Transverse colon (tissue), 4 donors: ENCODE measurements at regions not wholly inside any gene's neighbourhood (a gene's known extent, or its start where the extent isn't known, plus 50 kb on each side); places are given as distances from the start of the nearest gene placed in this dataset.

Experiments
- DNase-seq: peaks from one replicate; pipeline ENCODE4 v3.0.0-alpha.2; 2019
- H3K27ac ChIP-seq, 4 donors: fragments of 200-600 bp; sonication (generic); 2 replicates each; pipeline ENCODE4 v1.5.1; 2016 to 2018; ENCODE audit warnings: inconsistent platforms in 4 of 4
- H3K27me3 ChIP-seq: fragments of 200-600 bp; sonication (generic); 2 replicates; pipeline ENCODE4 v1.5.1; 2017; ENCODE audit warnings: inconsistent platforms
- H3K36me3 ChIP-seq, 4 donors: fragments of 200-600 bp; sonication (generic); 2 replicates each; pipeline ENCODE4 v1.5.1; 2017 to 2019; ENCODE audit warnings: inconsistent platforms in 4 of 4
- H3K4me1 ChIP-seq, 4 donors: fragments of 200-600 bp; sonication (generic); 2 replicates each; pipeline ENCODE4 v1.5.1; 2017 to 2020; ENCODE audit warnings: inconsistent platforms in 4 of 4
- H3K4me3 ChIP-seq, 4 donors: fragments of 200-600 bp; sonication (generic); 1 replicate in 1 of 4; 2 replicates in 3 of 4; pipeline versions ENCODE4 v1.5.1 to v1.6.1; 2017 to 2019; ENCODE audit warnings: inconsistent platforms in 4 of 4
- H3K9me3 ChIP-seq, 2 donors: fragments of 200-600 bp; sonication (generic); 2 replicates each; pipeline ENCODE4 v1.5.1; 2017 to 2019; ENCODE audit warnings: inconsistent platforms in 2 of 2
- CTCF ChIP-seq, 5 experiments: fragments of 200-600 bp in 3 of 5; fragments of 450-650 bp in 2 of 5; sonication (generic) in 3 of 5; IDR thresholded peaks; 1 replicate in 2 of 5; 2 replicates in 3 of 5; pipeline ENCODE4 v1.5.1; 2016 to 2017; ENCODE audit warnings: antibody characterized with exemption in 5 of 5, inconsistent platforms in 3 of 5, mild to moderate bottlenecking in 2 of 5, moderate library complexity in 1 of 5
- EP300 ChIP-seq: sonication (generic); formaldehyde crosslinking; IDR thresholded peaks from one replicate; pipeline ENCODE4 v1.6.1; 2017; ENCODE audit warnings: antibody characterized with exemption, low read depth
- POLR2A ChIP-seq: fragments of 450-650 bp; IDR thresholded peaks from one replicate; pipeline ENCODE4 v1.6.1; 2016; ENCODE audit warnings: antibody characterized with exemption, mild to moderate bottlenecking, moderate library complexity
- POLR2AphosphoS5 ChIP-seq, 3 donors: sonication (generic); formaldehyde crosslinking; IDR thresholded peaks; one replicate each; pipeline ENCODE4 v1.6.1; 2016; ENCODE audit warnings: antibody characterized with exemption in 3 of 3
- WGBS, 2 donors: methylation state at CpG; one replicate each; pipeline ENCODE4 v1.1.5; 2018; ENCODE audit warnings: low coverage in 1 of 2; 5-methylcytosine and 5-hydroxymethylcytosine counted together
- in situ Hi-C, 4 donors: fragments of 200-750 bp; cut with MboI; loops; one replicate each; pipeline versions ENCODE4 v1.15.0 to v1.15.1; 2017; ENCODE audit warnings: low sequenced_read_pairs in 3 of 4, low pct_ligation_motif_present in 1 of 4, low pct_unique_long_range_greater_than_20kb in 1 of 4
- intact Hi-C: fragments of 100-400 bp; cut with DNase I; formaldehyde crosslinking; loops from one replicate; pipeline ENCODE4 v1.15.1; 2023; ENCODE audit warnings: low total_unique reads

GRCh38 chr9:4424891-4425290 is 65.4 kb upstream of the SLC1A1 start:
- no peaks in the 10 kb centered on the region for H3K9me3 ChIP-seq
- in situ Hi-C loops (no loop called here), intact Hi-C loops (no loop called here)
- no peaks in the 10 kb centered on the region for H3K36me3 ChIP-seq
- no peaks in the 10 kb centered on the region for H3K27me3 ChIP-seq
- WGBS, 2 donors: 63 to 64% methylated on average over 3 to 4 of the region's 4 CpGs
- no peak for TF ChIP-seq EP300
- no peak for TF ChIP-seq CTCF (IDR thresholded peaks at IDR 0.05)
- no peak for TF ChIP-seq POLR2AphosphoS5 (IDR thresholded peaks at IDR 0.05)
- no peak for TF ChIP-seq POLR2A
- H3K27ac ChIP-seq: no peak overlapping the region
- no peak for DNase-seq
- no peaks in the 10 kb centered on the region for H3K4me1 ChIP-seq
- H3K4me3 ChIP-seq: no peak overlapping the region

GRCh38 chr9:4424038-4424437 is 66.2 kb upstream of the SLC1A1 start:
- intact Hi-C loops (no loop called here), in situ Hi-C loops (no loop called here)
- DNase-seq: no peak
- Histone ChIP-seq H3K4me1 (no peaks in the 10 kb centered on the region), H3K4me3 (no peak overlapping the region), H3K9me3 (no peaks in the 10 kb centered on the region), H3K36me3 (no peaks in the 10 kb centered on the region), H3K27ac (no peak overlapping the region), H3K27me3 (no peaks in the 10 kb centered on the region)
- TF ChIP-seq EP300 (no peak), POLR2AphosphoS5 (IDR thresholded peaks at IDR 0.05) (no peak), CTCF (IDR thresholded peaks at IDR 0.05) (no peak), POLR2A (no peak)
- 82 to 90% methylated on average over 1 of the region's 1 CpG for WGBS, 2 donors

GRCh38 chr9:4423207-4423610 is 67.1 kb upstream of the SLC1A1 start:
- 90 to 100% methylated on average over 1 to 4 of the region's 4 CpGs for WGBS, 2 donors
- H3K36me3 ChIP-seq: no peaks in the 10 kb centered on the region
- intact Hi-C loops (no loop called here), in situ Hi-C loops (no loop called here)
- H3K27ac ChIP-seq: no peak overlapping the region
- H3K27me3 ChIP-seq: no peaks in the 10 kb centered on the region
- no peak for DNase-seq
- H3K4me3 ChIP-seq: no peak overlapping the region
- no peaks in the 10 kb centered on the region for H3K4me1 ChIP-seq
- no peak for TF ChIP-seq POLR2AphosphoS5 (IDR thresholded peaks at IDR 0.05)
- no peak for TF ChIP-seq EP300
- TF ChIP-seq POLR2A: no peak
- TF ChIP-seq CTCF (IDR thresholded peaks at IDR 0.05): no peak
- H3K9me3 ChIP-seq: no peaks in the 10 kb centered on the region

- Histone ChIP-seq H3K27me3 (no peaks in the 10 kb centered on the region), H3K36me3 (no peaks in the 10 kb centered on the region), H3K4me3 (no peak overlapping the region), H3K4me1 (no peaks in the 10 kb centered on the region), H3K27ac (no peak overlapping the region), H3K9me3 (no peaks in the 10 kb centered on the region)
- TF ChIP-seq CTCF (IDR thresholded peaks at IDR 0.05): no peak
- TF ChIP-seq POLR2A: no peak
- TF ChIP-seq EP300: no peak
- no peak for TF ChIP-seq POLR2AphosphoS5 (IDR thresholded peaks at IDR 0.05)
- 50 to 61% methylated on average over 1 to 2 of the region's 2 CpGs for WGBS, 2 donors
- intact Hi-C loops (no loop called here), in situ Hi-C loops (no loop called here)
- no peak for DNase-seq
Measured at GRCh38 chr9:4422495-4422894, 67.8 kb upstream of the SLC1A1 start.
